ENCODE measurements at regions not wholly inside any gene's neighbourhood (a gene's known extent, or its start where the extent isn't known, plus 50 kb on each side); places are given as distances from the start of the nearest gene placed in this dataset.

DNA sequence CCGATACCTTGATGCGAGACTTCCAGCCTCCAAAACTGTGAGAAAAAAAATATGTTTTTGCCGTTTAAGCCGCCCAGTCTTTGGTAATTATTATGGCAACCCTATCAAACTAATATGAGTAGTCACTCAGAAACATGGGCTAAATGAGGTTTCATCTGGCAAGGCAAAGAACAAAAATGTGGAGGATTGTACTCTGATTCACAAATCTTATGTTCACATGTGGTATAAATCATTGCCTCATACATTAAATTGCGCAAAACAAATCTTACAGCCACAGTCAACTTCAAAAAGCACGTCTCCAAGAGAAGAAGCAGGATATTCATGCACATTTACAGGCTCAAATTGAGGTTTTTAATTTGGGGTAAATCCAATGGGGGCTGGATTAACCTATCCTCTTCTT, 1435.4 kb upstream of the LRRTM1 start:
- TF ChIP-seq, protein P1, sequence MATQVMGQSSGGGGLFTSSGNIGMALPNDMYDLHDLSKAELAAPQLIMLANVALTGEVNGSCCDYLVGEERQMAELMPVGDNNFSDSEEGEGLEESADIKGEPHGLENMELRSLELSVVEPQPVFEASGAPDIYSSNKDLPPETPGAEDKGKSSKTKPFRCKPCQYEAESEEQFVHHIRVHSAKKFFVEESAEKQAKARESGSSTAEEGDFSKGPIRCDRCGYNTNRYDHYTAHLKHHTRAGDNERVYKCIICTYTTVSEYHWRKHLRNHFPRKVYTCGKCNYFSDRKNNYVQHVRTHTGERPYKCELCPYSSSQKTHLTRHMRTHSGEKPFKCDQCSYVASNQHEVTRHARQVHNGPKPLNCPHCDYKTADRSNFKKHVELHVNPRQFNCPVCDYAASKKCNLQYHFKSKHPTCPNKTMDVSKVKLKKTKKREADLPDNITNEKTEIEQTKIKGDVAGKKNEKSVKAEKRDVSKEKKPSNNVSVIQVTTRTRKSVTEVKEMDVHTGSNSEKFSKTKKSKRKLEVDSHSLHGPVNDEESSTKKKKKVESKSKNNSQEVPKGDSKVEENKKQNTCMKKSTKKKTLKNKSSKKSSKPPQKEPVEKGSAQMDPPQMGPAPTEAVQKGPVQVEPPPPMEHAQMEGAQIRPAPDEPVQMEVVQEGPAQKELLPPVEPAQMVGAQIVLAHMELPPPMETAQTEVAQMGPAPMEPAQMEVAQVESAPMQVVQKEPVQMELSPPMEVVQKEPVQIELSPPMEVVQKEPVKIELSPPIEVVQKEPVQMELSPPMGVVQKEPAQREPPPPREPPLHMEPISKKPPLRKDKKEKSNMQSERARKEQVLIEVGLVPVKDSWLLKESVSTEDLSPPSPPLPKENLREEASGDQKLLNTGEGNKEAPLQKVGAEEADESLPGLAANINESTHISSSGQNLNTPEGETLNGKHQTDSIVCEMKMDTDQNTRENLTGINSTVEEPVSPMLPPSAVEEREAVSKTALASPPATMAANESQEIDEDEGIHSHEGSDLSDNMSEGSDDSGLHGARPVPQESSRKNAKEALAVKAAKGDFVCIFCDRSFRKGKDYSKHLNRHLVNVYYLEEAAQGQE (IDR thresholded peaks at IDR 0.05; ENCODE audit: insufficient read depth in 1 of 2, low read depth in 2 of 2, low read length in 1 of 2): no peak
- TF ChIP-seq, protein P2, sequence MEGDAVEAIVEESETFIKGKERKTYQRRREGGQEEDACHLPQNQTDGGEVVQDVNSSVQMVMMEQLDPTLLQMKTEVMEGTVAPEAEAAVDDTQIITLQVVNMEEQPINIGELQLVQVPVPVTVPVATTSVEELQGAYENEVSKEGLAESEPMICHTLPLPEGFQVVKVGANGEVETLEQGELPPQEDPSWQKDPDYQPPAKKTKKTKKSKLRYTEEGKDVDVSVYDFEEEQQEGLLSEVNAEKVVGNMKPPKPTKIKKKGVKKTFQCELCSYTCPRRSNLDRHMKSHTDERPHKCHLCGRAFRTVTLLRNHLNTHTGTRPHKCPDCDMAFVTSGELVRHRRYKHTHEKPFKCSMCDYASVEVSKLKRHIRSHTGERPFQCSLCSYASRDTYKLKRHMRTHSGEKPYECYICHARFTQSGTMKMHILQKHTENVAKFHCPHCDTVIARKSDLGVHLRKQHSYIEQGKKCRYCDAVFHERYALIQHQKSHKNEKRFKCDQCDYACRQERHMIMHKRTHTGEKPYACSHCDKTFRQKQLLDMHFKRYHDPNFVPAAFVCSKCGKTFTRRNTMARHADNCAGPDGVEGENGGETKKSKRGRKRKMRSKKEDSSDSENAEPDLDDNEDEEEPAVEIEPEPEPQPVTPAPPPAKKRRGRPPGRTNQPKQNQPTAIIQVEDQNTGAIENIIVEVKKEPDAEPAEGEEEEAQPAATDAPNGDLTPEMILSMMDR (IDR thresholded peaks at IDR 0.05): no peak
- no peak for TF ChIP-seq TCF7L2 (IDR thresholded peaks at IDR 0.05; ENCODE audit: low read depth, low read length)

Data from Panc1 (cell line).